ACC112 (cell line): ENCODE measurements at regions not wholly inside any gene's neighbourhood (a gene's known extent, or its start where the extent isn't known, plus 50 kb on each side); places are given as distances from the start of the nearest gene placed in this dataset.

Experiments
- H2AFZ ChIP-seq: fragments of 200-600 bp; sonication (generic); one replicate; pipeline ENCODE4 v1.6.0; 2017; ENCODE audit warnings: antibody characterized with exemption, low read length; ENCODE audit not compliant: unreplicated experiment
- H3K27ac ChIP-seq: fragments of 200-600 bp; sonication (generic); 2 replicates; pipeline ENCODE4 v1.5.1; 2014; ENCODE audit warnings: low read depth, mild to moderate bottlenecking, antibody characterized with exemption, low read length, moderate library complexity
- H3K27me3 ChIP-seq: fragments of 200-600 bp; sonication (generic); 2 replicates; pipeline ENCODE4 v1.6.1; 2014; ENCODE audit warnings: mild to moderate bottlenecking, antibody characterized with exemption, low read length, moderate library complexity, mixed read lengths; ENCODE audit not compliant: insufficient read depth
- H3K36me3 ChIP-seq: fragments of 200-600 bp; sonication (generic); 2 replicates; pipeline ENCODE4 v1.6.1; 2016; ENCODE audit warnings: mild to moderate bottlenecking, antibody characterized with exemption, low read length, moderate library complexity, mixed read lengths; ENCODE audit not compliant: insufficient read depth
- H3K4me1 ChIP-seq: fragments of 200-600 bp; sonication (generic); one replicate; pipeline ENCODE4 v1.6.1; 2016; ENCODE audit warnings: low read length, mixed read lengths; ENCODE audit not compliant: insufficient read depth, unreplicated experiment, control insufficient read depth
- H3K4me3 ChIP-seq: fragments of 200-600 bp; sonication (generic); 2 replicates; pipeline ENCODE4 v1.5.1; 2014; ENCODE audit warnings: mild to moderate bottlenecking, low read depth, low read length
- H3K79me2 ChIP-seq: fragments of 200-600 bp; sonication (generic); one replicate; pipeline ENCODE4 v1.6.0; 2016; ENCODE audit warnings: low read length; ENCODE audit not compliant: control insufficient read depth, unreplicated experiment, insufficient read depth

GRCh38 chr5:60404171-60404570 is 295.8 kb downstream of the DEPDC1B start:
- H3K79me2 ChIP-seq, result no peaks in the 10 kb centered on the region
- H3K36me3 ChIP-seq, result no peaks in the 10 kb centered on the region
- H2AFZ ChIP-seq, result no peak overlapping the region
- H3K27me3 ChIP-seq, result no peaks in the 10 kb centered on the region
- H3K27ac ChIP-seq, result no peak overlapping the region
- H3K4me1 ChIP-seq, result no peaks in the 10 kb centered on the region
- H3K4me3 ChIP-seq, result no peak overlapping the region

DNA sequence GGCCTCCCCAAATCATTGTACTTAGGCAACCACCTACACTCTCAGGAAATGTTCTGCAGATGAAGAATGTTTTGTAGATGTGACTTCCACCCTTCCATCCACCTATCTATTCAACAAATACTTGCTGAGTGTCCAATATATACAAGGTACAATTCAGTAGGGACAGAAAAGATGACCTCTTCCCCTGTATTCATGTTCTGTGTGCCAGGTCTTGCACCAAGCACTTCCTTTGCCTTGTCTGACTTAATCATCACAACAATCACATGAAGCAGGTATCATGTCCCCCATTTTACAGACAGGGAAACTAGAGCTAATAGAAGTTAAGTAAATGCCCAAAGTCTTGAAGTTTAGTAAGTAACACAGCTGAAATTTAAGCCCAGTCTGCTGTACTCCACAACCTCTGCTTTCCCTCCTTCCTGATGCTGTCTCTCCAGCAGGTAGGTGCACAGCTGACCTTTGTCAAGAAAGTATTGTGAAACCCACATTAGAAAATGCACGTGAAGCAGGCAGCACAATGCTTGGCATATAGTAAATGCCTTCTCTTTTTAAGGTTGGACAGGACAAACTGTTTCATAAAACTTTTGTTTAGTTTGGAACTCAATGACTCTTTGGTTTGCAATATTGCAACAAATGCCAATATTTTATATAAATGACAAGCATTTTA is 296.5 kb downstream of the DEPDC1B start:
- Histone ChIP-seq H3K4me3 (no peak overlapping the region), H3K27ac (no peak overlapping the region), H3K27me3 (no peaks in the 10 kb centered on the region)

GRCh38 chr5:60402161-60402785 is 297.7 kb downstream of the DEPDC1B start:
- Histone ChIP-seq H3K79me2 (no peaks in the 10 kb centered on the region), H3K4me3 (no peak overlapping the region), H2AFZ (no peak overlapping the region), H3K27ac (no peak overlapping the region), H3K4me1 (no peaks in the 10 kb centered on the region), H3K36me3 (no peaks in the 10 kb centered on the region), H3K27me3 (no peaks in the 10 kb centered on the region)

More for the DNA sequence above, 296.5 kb downstream of the DEPDC1B start:
- Histone ChIP-seq H3K4me1 (no peaks in the 10 kb centered on the region), H3K79me2 (no peaks in the 10 kb centered on the region), H3K36me3 (no peaks in the 10 kb centered on the region), H2AFZ (no peak overlapping the region)

DNA sequence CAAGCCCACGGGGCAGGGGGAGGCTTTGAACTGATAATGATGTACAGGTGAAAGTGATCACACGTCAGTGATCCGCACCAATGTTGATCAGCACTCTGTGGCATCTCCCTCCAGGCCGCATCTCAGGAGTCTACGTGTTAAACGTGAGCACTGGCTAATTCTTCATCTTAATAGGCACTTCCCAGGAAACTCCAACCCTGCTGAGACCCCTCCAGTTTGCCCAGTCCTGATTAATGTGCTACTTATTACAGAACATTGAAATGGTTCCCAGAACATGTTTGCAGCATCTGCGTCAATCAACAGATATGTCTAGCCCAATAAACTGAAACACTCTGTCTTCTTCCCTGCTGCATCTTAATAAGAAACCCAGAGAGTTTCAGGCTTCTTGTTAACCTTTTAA is 298.4 kb downstream of the DEPDC1B start:
- Histone ChIP-seq H3K27ac (no peak overlapping the region), H3K27me3 (no peaks in the 10 kb centered on the region), H3K79me2 (no peaks in the 10 kb centered on the region), H3K4me3 (no peak overlapping the region), H3K4me1 (no peaks in the 10 kb centered on the region), H3K36me3 (no peaks in the 10 kb centered on the region), H2AFZ (no peak overlapping the region)

GRCh38 chr5:60399507-60399906 is 300.5 kb downstream of the DEPDC1B start:
- H3K36me3 ChIP-seq, result no peaks in the 10 kb centered on the region
- no peaks in the 10 kb centered on the region for H3K4me1 ChIP-seq
- H3K4me3 ChIP-seq, result no peak overlapping the region
- no peak overlapping the region for H2AFZ ChIP-seq
- H3K79me2 ChIP-seq, result no peaks in the 10 kb centered on the region
- 0 out of 2 replicates have a peak, but pooled peaks cover 4% of the 10 kb centered on the region for H3K27me3 ChIP-seq
- no peak overlapping the region for H3K27ac ChIP-seq

DNA sequence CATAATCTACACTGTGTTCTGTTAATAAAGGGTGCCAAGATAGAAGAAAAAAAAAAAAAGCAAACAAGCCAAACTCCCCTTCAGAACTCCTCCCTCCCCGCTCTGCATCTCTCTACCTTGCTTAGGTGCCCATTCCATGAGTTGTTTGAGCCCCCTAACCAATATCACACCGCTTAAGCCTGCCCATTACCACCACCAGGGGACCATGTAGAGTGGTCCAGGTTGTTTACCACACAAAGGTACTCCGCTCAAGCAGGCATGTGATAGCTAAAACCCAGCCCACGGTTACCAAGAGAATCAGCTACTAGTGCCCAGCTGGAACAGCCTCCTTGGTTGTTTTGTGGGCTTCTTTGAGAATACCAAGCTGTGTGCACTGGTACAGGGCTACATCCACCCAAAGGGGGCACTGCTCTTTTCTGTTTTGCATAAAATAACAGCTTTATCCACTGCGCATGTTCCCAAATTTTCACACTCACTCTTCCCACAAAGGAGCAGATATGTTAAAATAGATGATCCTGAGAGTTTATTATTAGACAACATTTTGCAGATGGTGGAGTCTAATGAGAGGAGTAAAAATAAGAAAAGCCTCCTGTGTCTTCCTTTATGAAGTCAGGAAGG is 304.1 kb downstream of the DEPDC1B start:
- Histone ChIP-seq H3K4me3 (no peak overlapping the region), H3K36me3 (no peaks in the 10 kb centered on the region), H3K27me3 (peaks cover 4% of the 10 kb centered on the region; the same call in 1 of the 2 replicates), H3K27ac (no peak overlapping the region), H3K79me2 (no peaks in the 10 kb centered on the region), H3K4me1 (no peaks in the 10 kb centered on the region), H2AFZ (no peak overlapping the region)

DNA sequence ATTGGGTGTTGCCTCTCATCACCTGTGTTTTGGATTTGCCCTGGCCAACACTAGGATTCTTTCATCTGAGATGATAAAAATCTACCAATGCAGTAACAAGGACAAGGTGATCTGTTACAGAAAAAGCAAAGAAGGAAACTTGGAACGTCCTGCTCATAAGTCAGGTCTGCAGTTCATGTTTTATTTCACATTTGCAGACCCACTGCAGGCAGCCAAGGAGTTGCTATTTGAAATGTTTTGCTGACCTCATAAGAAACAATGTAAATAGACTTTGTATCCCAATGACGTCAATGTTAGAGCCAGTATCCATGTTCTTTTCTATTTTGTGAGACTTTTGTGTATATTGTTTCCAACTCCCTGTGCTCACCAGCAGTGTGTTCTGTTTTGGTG is 312.9 kb downstream of the DEPDC1B start:
- peaks cover 9% of the 10 kb centered on the region; the same call in 1 of the 2 replicates for H3K27me3 ChIP-seq
- no peak overlapping the region for H2AFZ ChIP-seq
- no peaks in the 10 kb centered on the region for H3K4me1 ChIP-seq
- H3K27ac ChIP-seq, result no peak overlapping the region
- no peaks in the 10 kb centered on the region for H3K36me3 ChIP-seq
- no peak overlapping the region for H3K4me3 ChIP-seq
- H3K79me2 ChIP-seq, result no peaks in the 10 kb centered on the region

DNA sequence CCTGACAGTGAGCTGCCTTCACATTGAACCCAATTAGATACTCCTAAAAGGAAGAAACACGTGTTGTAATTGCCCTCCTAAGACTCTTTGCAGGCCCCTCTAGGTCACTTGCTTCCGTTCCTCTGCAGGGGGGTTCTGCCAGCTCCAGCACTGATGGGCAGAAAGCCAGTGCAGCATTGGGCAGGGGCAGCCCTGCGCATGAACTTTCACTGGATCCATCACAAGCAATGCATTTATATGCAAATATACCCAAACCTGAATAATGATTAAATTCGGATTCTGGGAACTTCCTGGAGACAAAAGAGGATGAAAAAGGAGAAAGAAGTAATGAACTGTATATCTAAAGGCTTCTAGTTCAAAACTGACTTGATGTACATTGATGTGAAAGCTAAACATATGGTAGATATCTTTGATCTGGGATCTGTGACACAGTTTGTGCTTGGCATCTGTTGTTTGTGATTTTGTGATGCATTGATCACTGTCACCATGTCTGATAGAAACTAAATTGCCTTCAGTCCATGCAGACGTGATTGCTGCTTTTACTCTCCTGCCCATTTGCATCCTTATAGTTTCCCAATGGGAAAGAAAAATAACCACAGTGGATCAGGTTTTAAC is 313.4 kb downstream of the DEPDC1B start:
- H3K27me3 ChIP-seq, result peaks cover 9% of the 10 kb centered on the region; the same call in 1 of the 2 replicates
- no peaks in the 10 kb centered on the region for H3K79me2 ChIP-seq
- no peaks in the 10 kb centered on the region for H3K4me1 ChIP-seq
- no peak overlapping the region for H2AFZ ChIP-seq
- no peaks in the 10 kb centered on the region for H3K36me3 ChIP-seq
- H3K4me3 ChIP-seq, result no peak overlapping the region
- H3K27ac ChIP-seq, result no peak overlapping the region

DNA sequence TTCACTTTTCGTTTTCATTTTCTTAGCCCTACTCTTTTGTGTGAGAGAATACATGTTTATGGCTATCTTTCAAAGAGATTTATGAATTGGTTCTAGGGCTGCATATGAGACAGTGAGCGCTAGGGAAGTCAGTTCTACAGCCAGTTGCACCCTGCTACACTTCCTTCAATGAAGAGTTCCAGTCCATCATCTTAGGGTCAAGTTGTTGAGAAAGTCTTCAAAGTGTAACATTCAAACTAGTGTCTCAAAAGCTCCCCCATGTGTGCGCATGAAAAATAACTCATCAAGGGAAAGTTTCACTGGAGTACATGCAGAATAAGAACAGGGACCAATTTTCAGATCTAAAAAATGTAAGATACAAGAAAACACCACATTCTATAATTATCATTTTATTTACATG is 317.2 kb downstream of the DEPDC1B start:
- Histone ChIP-seq H3K79me2 (no peaks in the 10 kb centered on the region), H3K27me3 (peaks cover 4% of the 10 kb centered on the region; the same call in 1 of the 2 replicates), H3K36me3 (no peaks in the 10 kb centered on the region), H3K4me3 (no peak overlapping the region), H3K4me1 (no peaks in the 10 kb centered on the region), H2AFZ (no peak overlapping the region), H3K27ac (no peak overlapping the region)

DNA sequence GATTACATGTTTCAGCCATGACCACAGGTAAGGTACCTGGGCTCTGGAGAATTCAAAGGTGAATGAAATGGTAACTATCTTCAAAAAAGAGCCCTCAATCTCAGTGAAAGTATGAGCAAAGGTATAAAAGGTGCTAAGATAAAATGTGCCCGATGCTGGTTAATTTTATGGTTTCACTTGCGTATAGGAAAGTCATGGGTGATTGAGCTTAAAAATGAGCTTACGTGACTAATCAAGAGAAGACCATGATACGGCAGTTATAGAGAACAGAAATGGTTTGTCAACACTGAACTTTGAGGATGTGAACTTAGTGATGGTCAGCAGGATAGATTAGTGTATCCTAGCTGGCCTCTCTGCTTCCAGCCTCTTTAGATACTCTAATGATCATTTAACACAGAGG is 320.1 kb downstream of the DEPDC1B start:
- peaks cover 4% of the 10 kb centered on the region; the same call in 1 of the 2 replicates for H3K27me3 ChIP-seq
- no peaks in the 10 kb centered on the region for H3K4me1 ChIP-seq
- no peaks in the 10 kb centered on the region for H3K79me2 ChIP-seq
- H2AFZ ChIP-seq, result no peak overlapping the region
- no peaks in the 10 kb centered on the region for H3K36me3 ChIP-seq
- no peak overlapping the region for H3K27ac ChIP-seq
- H3K4me3 ChIP-seq, result no peak overlapping the region
